Cardiac fibroblast (primary cell): ENCODE measurements at regions not wholly inside any gene's neighbourhood (a gene's known extent, or its start where the extent isn't known, plus 50 kb on each side); places are given as distances from the start of the nearest gene placed in this dataset.

Experiments
- DNase-seq, 2 donors: peaks; one replicate each; pipeline versions ENCODE4 v3.0.0 to v3.0.0-alpha.2; 2010; ENCODE audit warnings: low read depth in 2 of 2
- H3K4me3 ChIP-seq, 2 donors: replicated peaks in 1 of 2; 1 replicate in 1 of 2; 2 replicates in 1 of 2; pipeline ENCODE4 v1.5.1; 2011; ENCODE audit warnings: low read depth in 2 of 2, low read length in 2 of 2, mild to moderate bottlenecking in 2 of 2, moderate library complexity in 1 of 2
- TF ChIP-seq, protein P1 (sequence below): IDR thresholded peaks from one replicate; pipeline ENCODE4 v1.5.1; 2011; ENCODE audit warnings: low read depth, mild to moderate bottlenecking, low read length, inconsistent platforms

GRCh38 chr11:127864861-127865260 is 722.5 kb downstream of the ETS1 start:
- DNase-seq = no peak
- H3K4me3 ChIP-seq = no peak overlapping the region
- TF ChIP-seq, protein P1, sequence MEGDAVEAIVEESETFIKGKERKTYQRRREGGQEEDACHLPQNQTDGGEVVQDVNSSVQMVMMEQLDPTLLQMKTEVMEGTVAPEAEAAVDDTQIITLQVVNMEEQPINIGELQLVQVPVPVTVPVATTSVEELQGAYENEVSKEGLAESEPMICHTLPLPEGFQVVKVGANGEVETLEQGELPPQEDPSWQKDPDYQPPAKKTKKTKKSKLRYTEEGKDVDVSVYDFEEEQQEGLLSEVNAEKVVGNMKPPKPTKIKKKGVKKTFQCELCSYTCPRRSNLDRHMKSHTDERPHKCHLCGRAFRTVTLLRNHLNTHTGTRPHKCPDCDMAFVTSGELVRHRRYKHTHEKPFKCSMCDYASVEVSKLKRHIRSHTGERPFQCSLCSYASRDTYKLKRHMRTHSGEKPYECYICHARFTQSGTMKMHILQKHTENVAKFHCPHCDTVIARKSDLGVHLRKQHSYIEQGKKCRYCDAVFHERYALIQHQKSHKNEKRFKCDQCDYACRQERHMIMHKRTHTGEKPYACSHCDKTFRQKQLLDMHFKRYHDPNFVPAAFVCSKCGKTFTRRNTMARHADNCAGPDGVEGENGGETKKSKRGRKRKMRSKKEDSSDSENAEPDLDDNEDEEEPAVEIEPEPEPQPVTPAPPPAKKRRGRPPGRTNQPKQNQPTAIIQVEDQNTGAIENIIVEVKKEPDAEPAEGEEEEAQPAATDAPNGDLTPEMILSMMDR = no peak

DNA sequence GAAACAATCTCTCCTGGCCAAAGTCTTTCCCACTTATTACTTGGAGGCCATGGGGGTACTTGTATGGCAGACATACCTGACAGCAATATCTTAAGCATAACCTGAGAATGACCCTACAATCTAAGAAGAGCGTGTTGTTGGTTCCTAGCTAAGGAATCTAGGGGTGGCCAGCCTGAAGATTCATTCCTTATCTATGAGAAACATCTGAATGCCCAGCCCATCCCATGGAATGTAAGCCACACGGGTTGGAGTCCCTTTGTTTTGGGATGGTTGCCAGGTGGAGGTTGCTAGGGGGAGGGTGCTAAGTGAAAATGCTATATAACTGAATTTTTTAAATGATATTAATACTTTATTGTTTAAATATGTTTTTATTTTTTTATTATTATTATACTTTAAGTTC is 725.0 kb downstream of the ETS1 start:
- DNase-seq = no peak
- TF ChIP-seq, protein P1 = no peak
- no peak overlapping the region for H3K4me3 ChIP-seq

- TF ChIP-seq, protein P1 = no peak
- peak in 1 of 2 donors; percentile 66 for DNase-seq
- no peak overlapping the region for H3K4me3 ChIP-seq
Observed at GRCh38 chr11:127859941-127860354, 727.4 kb downstream of the ETS1 start.

- H3K4me3 ChIP-seq = no peak overlapping the region
- TF ChIP-seq, protein P1 = no peak
- DNase-seq = no peak
Observed at GRCh38 chr11:127844876-127845275, 742.5 kb downstream of the ETS1 start.

DNA sequence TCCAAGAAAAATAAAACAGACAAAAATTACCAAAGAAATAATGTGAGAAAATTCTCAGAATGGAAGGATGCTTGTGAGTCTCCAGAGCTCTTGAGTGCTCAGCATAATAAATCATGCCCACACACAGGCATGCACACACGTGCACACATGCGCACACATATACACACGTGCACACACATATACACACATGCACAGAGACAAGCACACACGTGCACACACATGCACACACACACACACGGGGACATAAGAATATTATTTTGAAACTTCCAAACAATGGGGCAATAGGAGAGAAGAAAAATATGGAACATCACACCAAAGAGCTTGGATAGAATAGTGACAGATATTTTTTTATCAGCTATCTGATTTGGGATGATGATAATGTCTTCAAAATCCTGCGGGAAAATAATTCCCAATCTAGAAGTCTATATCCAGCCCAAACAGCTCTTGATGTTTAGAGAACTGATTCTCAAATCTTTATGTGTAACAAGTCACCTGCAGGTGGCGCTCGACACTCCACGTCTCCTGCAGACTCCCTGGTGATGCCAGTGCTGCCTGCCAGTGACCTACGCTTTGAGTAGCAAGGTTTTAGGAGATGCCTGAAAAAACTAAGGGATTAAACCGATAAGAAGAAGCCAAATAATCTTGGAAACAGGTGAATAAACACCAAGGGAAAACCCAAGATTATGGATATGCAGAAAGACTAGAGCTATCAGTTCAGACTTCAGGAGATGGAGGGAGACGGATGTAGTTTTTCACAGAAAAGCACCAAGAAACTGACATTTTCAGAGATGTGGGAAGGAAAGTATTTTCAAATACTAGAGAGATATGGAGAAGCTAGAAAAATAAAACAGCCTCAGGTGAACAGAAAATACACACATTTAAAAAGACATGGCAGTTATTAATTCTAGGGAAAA is 743.6 kb downstream of the ETS1 start:
- TF ChIP-seq, protein P1 = peak; percentile 79
- H3K4me3 ChIP-seq = no peak overlapping the region
- peak; percentile 75 to 85 for DNase-seq

DNA sequence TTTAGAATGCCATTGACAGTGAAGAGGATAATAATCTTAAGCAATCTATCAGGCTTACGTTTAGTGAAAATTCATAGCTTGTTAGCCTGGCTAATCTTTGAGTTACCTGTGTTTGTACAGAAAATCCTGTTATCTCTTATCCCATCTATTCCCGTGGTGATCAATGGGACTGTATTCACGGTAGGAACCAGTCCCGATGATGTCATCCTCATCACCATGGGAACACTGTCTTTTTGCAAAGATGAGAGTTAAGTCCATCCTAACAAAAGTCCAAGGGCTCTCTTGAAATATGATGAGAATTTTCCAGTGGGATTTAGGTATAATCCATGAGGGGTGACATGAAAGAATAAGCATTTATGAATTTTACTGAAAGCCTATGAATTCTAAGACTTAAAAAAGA is 762.2 kb downstream of the ETS1 start:
- no peak for DNase-seq
- TF ChIP-seq, protein P1 = no peak
- H3K4me3 ChIP-seq = no peak overlapping the region
